GM21390 (cell line): ENCODE measurements at regions not wholly inside any gene's neighbourhood (a gene's known extent, or its start where the extent isn't known, plus 50 kb on each side); places are given as distances from the start of the nearest gene placed in this dataset.
"Not testable (repeated sequence)": the region's sequence is repeated elsewhere in the genome, so short reads cannot be mapped to it uniquely, and the experiment has no call there.

Source experiments
- ATAC-seq: cut with Tn5 transposase; IDR thresholded peaks from one replicate; pipeline ENCODE4 v1.9.1; 2021; ENCODE audit not compliant: unreplicated experiment

DNA sequence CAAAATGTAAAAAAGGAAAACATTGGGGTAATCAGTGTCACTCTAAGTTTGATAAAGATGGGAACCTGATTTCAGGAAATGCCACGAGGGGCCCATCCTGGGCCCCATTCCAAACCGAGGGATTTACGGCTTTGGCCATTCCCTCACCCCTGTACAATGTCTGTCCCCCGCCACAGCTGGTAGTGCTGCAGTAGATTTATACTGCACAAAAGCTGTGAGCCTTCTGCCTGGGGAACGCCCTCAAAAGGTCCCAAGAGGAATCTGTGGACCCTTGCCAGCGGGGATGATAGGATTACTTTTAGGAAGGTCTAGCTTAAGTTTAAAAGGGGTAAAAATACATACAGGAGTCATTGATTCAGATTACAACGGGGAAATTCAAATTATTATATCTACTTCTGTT lies 173.4 kb upstream of the SGCG start:
- ATAC-seq = no peak

DNA sequence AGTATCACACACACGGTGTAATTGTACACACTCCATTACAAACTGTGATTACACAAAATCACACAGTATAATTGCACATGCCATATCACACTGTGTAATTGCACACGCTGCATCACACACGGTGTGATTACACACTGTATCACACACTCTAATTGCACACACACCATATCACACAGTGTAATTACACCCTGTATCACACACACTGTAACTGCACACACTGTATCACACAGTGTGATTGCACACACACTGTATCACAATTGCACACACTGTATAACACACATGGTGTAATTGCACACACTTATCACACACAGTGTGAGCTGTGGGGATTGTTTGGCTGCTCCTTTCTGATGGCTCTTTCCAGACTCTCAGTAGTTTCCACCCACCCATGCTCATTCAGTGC lies 162.6 kb upstream of the SGCG start:
- no peak for ATAC-seq

DNA sequence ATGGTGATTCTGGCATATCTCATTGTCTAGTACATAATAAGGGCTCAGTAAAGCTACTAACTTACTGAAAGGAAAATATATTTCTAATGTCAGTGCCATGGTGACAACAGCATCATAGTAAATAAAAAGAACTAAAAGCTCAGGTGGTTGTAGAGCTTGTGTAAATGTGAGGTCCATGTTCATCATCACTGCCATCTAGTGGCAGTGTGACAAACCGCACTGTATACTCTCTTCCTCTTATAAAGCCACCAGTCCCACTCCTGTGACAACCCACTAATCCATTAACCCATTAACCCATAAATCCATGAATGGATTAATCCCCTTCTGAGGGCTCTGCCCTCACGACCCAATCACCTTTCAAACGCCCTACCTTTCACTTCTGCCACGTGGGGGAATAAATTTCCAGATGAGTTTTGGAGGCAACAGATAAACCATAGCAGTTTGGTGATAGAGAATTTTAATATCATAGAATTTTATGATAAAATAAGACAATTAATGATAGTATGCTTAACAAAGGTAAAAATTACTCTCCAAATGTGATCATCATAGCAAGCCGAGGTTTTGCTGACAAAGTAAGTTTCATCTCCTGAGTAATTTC lies 160.4 kb upstream of the SGCG start:
- ATAC-seq = no peak

DNA sequence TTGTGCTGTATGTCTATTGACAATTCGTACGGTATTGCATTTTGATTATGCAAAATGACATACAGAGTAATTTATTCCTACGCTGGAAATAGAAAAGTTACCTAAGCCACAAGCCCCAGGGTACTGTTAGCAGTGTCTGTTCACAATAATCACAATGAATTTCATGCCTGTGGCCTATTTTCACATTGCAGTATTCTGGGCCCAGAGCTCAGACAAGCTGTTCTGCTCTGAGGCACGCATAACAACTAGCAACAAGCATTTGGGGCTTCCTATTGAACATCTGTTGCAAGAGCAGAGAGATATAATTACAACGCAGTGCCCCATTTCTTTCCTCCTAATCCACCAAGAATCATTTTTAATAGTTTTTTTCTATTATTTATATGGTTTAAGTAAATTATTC lies 158.9 kb upstream of the SGCG start:
- no peak for ATAC-seq

DNA sequence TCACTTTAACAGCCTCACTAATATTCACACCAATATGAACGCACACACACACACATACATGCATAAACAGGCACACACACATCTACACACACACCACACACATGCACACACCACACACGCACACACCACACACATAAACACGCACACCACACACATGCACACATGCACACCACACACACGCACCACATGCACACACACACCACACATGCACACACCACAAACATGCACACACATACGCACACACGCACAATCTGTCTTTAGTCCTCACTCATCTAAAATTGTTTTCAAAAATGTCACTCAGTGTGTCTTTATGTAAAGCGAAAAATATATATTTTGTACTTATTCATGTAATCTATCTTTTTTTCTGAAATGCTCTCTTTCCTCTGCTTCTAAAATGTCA lies 158.1 kb upstream of the SGCG start:
- ATAC-seq = no peak

DNA sequence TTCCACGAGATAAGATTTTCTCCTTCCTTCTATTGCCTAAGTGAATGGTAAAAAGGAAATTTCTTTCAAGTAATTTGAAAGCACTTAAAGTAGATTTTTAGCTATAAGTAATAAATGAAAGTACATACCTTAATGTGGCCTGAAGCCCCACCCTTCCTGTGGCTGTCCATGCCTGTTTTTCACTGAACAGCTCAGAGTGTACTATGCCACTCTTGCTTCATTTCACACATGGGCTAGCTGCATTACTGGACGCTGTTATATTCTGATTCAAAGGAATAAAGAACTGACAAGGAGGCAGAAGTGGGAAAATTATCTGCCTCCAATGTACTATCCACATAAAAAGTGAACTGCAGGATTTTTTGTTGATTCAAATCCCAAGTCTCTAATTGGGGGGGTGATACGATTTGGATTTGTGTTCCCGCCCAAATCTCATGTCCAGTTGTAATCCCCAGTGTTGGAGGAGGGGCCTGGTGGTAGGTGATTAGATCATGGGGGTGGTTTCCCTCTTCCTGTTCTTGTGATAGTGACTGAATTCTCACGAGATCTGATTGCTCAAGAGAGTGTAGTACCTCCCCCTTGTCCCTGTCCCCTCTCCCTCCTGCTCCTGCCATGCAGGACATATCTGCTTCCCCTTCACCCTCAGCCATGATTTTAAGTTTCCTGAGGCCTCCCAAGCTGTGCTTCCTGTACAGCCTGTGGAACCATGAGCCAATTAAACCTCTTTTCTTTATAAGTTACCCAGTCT lies 154.7 kb upstream of the SGCG start:
- no peak for ATAC-seq

DNA sequence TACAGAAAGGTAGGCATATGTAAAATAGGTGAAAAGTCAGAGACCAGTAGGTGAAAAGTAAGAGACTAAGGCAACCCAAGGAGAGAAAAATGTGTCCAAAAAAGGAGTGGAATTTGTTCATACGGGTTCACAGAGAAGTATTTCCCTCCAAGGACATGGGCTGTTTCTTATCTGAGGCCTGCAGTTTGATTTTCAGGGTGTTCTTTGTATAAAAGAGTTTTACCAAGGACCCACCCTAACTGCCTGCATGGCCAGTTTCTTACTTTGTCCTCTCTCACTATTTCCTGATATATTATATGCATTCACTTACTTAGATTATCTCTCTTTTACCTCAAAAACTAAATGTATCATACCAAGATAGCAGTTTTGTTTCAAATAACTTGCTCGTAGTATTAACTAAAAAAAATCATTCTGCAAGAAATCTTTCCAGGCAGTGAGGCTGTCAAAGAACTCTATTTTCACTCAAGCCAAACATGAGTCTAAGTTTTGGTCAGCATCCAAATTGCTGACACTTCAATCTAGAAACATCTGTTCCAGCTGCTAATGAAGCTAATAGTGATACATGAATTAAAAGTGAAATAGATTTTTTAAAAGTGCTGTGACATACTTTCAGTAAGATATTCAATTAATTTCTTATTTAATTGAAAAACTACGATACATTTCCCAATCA lies 141.4 kb upstream of the SGCG start:
- ATAC-seq = no peak

DNA sequence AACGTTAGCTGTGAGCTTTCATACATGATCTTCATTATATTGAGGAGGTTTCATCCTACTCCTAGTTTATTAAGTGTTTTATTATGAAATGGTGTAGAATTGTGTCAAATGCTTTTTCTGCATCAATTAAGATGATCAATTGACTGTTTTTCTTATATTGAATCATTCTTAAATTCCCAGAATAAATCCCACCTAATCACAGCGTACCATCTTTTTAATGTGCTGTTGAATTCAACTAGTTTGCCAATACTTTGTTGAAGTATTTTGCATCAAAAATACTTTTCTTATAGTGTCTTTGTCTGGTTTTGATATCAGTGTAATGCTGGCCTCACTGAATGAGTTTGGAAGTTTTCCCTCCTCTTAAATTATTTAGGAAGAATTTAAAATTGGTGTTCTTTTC lies 138.6 kb upstream of the SGCG start:
- no peak for ATAC-seq

DNA sequence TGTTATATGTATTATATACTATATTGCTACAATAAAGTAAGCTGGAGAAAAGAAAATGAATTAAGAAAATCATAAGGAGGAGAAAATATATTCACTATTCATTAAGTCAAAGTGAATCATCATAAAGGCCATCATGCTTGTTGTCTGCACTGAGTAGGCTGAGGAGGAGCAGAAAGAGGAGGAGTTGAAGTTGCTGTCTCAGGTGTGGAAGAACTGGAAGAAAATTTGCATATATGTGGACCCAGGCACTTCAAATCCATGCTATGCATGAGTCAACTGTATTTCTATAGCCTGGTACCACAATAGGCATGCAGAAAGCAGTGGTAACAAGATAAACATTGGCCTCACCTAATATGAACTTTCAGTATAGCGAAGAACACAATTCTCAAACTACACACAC lies 135.9 kb upstream of the SGCG start:
- no peak for ATAC-seq

DNA sequence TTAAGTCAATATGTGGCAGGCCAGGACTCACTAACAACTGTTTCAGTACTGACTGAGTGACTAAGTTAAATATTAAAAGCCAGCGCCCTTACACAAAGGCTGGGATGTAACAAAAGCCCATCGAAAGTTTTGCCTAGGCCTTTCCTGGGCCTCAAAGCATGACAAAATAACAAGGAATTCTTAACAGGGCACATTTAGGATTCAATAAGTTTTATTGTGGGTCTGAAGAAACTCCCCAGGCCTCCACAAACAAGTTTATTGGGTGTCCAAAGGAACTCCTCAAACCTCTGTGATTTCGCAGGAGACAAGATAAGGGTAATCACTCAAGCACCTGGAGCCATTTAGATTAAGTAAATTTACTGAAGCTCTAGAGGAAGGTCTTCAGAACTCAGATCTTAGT lies 130.7 kb upstream of the SGCG start:
- no peak for ATAC-seq

DNA sequence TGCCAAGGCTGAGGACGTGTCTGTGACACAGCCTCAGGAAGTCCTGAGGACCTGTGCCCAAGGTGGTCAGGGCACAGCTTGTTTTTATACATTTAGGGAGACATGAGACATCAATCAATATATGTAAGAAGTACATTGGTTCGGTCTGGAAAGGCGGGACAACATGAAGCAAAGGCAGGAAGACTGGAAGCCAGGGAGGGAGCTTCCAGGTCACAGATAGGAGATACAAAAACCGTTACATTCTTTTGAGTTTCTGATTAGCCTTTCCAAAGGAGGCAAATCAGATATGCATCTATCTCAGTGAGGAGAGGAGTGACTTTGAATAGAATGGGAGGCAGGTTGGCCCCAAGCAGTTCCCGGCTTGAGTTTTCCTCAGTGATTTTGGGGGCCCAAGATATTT lies 127.1 kb upstream of the SGCG start:
- not testable (repeated sequence) for ATAC-seq

DNA sequence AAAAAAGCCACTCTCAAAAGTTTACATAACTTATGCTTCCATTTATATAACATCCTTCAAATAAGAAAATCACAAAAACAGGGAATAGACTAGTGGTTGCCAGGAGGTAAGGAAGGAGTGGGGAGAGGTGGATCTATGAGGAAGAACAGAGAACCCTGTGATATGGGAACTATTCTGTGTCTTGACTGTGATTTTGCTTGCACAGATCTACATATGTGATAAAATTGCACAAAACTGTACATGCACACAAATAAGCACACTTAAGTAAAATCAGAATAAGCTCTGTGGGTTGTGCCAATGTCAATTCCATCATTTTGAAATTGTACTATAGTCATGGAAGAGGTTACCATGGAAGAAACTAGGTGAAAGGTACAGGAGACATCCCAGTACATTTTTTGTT lies 121.6 kb upstream of the SGCG start:
- ATAC-seq = no peak

DNA sequence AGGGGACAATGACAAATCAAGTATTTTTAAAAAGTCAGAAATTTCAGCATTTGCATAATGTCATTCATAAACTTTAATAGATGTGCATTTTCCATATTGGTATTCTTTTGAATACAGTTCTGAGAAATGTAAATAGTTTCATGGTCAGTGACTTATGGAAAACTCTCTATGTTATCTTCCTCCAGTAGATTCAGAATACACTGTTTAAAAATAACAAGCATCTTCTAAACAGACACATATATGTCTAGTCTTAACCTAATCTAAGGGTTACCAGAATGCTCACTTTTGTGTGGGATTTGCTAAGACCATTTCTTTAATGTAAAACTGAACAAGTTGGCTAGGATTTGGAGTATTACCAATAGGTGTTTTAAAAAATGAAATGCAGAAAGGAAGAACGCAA lies 119.8 kb upstream of the SGCG start:
- no peak for ATAC-seq

DNA sequence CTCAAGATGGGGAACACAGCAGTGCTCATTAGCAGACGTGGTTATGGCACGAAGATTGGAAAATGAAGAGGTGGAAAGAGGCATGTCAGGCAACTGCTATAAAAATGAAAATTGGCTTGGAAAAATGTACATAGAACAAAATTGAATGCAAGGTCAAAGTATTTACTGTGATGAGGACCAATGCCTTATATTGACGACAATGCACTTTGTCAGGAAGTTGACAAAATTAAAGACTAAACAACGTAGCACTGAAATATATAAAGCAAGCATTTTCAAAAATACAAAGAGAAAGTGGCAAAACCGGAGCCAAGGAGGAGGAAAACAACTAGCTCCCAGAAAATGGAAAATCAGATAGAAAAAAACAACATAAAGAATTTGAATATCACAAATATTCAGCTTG lies 113.7 kb upstream of the SGCG start:
- no peak for ATAC-seq

DNA sequence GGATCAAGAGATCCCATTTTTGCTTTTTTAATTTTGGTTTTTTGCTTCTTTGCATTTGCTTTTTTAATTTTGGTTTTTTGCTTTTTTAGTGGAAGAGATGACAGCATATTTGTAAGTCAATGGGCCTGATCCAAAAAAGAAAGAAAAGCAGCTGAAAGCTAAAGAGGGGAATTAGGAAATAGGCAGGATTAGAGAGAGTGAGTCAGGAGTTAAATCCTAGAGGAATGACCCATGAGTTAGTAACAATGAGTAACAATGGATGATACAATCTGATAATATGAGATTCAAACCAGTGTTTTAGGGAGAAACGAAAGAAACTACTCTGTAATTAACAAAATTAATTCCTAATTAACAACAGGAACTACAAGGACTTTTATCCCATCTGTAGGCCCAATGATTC lies 111.2 kb upstream of the SGCG start:
- ATAC-seq = no peak

DNA sequence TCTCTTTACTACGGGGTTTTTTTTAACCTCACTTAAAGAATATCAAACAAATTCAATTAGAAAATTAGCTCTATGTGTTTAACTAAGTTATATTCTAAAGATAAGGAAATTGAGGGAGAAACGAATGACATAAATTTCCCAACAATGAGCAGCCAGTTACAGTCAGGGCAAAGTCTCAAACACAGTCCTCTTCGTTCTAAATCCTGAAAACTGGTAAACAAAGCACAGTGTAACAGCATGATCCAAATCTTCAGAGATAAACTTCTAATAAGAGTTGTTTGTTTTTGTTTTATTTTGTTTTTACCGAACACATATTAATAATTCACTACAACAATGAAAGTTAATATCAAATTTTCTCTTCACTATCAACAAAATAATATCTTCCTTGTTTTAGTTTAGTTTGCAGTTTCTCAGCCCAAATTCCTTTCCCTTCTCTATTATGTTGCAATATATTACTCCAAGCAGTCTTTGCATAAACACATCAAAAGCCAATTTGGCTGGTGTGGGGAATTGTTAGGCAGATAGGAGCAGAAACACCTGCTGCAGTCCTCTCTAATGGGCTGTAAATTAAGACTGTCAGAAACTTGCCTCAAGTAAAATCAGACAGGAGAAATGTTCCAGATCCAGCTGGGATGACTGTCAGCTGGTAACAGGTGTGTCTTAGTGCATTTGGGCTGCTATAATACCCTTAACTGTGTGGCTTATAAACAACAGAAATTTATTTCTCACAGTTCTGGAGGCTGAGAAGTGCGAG lies 106.5 kb upstream of the SGCG start:
- no peak for ATAC-seq

DNA sequence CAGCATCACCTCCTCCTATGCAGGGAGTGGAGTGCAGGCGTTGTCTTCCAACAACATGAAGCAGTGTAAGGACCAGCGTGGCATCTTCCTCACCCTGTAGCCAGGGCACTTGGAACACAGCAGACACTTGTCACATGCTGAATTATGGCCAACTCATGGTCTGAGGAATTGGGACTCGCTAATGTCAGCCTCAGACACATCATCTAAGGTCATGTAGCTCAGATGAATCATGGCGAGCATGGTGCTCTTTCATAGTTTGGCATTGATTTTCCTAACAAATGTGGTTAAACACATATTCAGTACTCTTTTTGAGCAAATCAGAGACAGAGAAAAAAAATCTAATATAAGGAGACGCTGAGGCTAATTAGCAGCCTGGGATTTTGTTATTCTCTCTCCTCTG lies 99.6 kb upstream of the SGCG start:
- no peak for ATAC-seq

DNA sequence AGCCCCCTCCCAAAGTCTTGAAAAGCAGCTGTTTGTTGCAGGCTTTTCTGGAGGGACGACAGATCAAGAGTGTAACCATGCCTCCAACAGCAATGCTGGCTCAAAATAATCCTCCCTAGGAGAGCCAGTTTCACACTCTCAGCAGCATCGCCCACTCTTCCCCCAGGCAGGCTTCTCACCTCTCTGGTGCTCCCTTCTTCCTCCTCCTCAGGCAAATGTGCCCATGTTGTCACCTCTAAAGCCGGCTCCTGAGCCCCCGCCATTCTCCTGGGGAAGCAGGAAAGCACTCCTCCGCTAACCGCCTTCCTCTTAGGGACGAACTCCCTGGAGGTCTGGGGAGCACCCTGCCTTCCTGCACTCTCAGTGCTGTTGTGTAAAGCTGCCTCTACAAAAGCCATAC lies 98.9 kb upstream of the SGCG start:
- no peak for ATAC-seq

DNA sequence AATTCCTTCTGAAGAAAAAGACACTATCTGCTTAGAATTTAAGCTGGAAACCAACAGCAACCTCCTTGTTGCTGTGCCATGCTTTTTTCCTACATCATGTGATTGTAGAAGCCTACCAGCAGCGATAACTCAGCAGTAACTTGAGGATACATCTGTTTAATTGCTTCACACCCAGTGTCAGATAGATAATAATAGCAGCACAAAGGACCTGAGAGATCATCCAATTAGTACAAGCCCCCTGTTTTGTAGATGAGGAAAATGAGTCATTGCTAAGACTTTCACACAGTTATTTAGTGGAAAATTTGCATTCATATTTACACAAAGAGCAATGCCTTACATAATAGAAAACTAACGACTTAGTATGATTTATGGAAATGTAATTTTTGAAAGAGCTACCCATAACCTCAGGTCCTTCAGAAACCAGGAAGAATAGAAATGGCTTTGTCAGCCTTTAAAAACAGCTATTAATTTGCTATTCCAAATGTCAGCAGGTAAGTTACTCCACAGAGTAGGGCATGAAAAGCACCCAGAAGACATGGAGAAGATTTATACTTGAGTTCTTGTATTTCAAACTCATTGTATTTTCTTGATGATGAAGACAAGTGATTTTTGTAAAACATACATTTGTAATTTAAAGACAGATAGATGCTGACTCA lies 93.7 kb upstream of the SGCG start:
- ATAC-seq = no peak

DNA sequence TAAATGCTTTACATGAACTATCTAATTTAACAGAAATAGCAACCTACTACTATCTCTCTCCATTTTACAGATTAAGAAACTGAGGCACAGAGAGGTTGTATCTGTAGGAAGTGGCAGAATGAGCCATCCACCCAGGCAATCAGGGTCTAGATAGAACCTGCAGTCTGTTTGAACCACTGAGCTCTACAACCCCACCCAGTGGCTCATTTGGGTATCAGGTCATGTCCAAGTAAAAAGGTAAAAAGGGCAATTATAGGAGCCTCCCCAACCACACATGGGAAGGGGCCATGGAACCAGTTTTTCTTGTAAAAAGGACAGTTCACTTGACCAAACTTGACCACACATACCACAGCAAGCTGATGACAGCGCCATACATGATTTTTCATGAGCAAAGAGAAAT lies 92.9 kb upstream of the SGCG start:
- ATAC-seq = no peak

DNA sequence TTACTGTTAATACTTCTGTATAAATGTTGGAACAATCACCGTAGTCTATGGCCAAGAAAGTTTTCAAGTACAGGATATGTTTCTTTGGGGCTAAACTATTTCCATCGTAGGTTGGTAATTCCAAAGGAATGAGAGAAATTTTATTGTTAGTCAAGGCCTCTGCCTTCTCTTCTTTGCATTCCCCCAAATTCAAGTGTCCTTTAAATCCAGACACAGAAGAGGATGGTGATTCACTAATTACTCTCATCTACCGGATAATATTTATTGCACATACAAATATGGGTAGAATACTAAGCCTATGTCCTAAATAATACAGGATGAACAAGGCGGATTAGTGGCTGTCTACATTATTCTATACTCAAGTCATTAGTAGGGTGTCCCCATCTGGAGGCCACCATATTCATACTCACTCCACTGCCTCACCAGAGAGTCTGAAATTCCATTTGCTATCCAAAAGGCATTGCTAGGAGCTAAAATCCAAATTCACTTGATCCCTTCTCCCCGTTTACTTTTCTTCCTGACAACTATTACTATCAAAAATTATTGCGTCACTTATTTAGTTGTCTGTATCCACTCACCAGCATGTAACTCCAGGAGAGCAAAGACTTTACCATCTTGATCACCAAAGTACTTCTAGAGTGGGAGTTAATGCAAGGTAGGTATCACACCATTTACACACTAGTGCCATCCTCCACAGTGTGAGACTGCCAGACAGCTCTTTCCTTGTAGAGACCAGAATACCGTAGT lies 82.4 kb upstream of the SGCG start:
- no peak for ATAC-seq
